ENCODE measurements at regions not wholly inside any gene's neighbourhood (a gene's known extent, or its start where the extent isn't known, plus 50 kb on each side); places are given as distances from the start of the nearest gene placed in this dataset.

DNA sequence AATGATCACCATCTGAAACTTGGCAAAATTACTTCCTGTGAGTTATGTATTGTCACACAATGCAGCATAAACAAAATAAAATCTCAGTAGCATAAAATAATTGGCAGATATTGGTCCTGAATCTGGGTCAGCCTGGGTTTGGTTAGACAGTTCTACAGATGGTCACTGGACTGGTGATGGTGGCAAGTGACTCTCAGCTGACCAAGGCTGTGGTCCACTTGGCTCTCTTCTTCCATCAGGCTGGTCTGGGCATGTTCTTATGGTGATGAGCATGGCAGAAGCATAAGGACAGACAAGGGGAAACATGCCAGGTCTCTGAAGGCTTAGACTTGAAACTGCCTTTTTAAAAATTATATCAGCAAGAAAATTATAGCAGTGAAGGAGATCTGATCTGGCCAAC, 1205.0 kb upstream of the EPHA6 start:
- ATAC-seq (no peak), DNase-seq (no peak)
- H3K27me3 Mint-ChIP-seq = no peaks in the 10 kb centered on the region
- H3K27ac Mint-ChIP-seq = no peak overlapping the region
- H3K4me3 Mint-ChIP-seq = no peak overlapping the region
- H3K36me3 Mint-ChIP-seq (ENCODE audit: low read depth) = no peaks in the 10 kb centered on the region
- H3K4me1 Mint-ChIP-seq = no peaks in the 10 kb centered on the region
- H3K9me3 Mint-ChIP-seq = peaks cover 15% of the 10 kb centered on the region

- ATAC-seq = no peak
- H3K36me3 Mint-ChIP-seq (ENCODE audit: low read depth) = no peaks in the 10 kb centered on the region
- H3K27me3 Mint-ChIP-seq = no peaks in the 10 kb centered on the region
- H3K4me3 Mint-ChIP-seq = no peak overlapping the region
- no peak for DNase-seq
- no peaks in the 10 kb centered on the region for H3K4me1 Mint-ChIP-seq
- H3K9me3 Mint-ChIP-seq = peaks cover 5% of the 10 kb centered on the region
- no peak overlapping the region for H3K27ac Mint-ChIP-seq
These were observed 1201.8 kb upstream of the EPHA6 start for GRCh38 chr3:95612611-95613010.

DNA sequence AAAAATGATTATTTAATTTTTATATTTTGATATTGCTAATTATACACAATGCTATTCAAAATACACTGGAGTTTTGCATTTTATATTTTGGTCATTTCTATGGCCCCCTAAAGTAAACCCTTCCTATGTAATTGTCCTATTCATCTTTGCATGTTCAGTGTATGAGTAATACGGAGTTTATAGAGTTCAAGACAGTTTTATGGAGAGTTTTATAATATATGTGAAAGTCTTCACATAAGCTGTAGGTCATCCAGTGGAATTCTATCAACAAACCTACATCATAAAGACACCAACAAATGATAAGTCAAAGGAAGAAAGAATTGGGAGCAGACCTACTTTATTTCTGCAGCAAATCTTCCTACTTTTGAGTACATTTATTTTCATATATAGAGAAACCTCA, 1200.4 kb upstream of the EPHA6 start:
- H3K4me1 Mint-ChIP-seq = no peaks in the 10 kb centered on the region
- no peaks in the 10 kb centered on the region for H3K36me3 Mint-ChIP-seq (ENCODE audit: low read depth)
- ATAC-seq (no peak), DNase-seq (no peak)
- H3K27me3 Mint-ChIP-seq = no peaks in the 10 kb centered on the region
- H3K9me3 Mint-ChIP-seq = no peaks in the 10 kb centered on the region
- H3K4me3 Mint-ChIP-seq = no peak overlapping the region
- H3K27ac Mint-ChIP-seq = no peak overlapping the region

- Mint-ChIP-seq H3K4me3 (no peak overlapping the region), H3K27ac (no peak overlapping the region), H3K4me1 (no peaks in the 10 kb centered on the region), H3K36me3 (ENCODE audit: low read depth) (no peaks in the 10 kb centered on the region), H3K27me3 (no peaks in the 10 kb centered on the region), H3K9me3 (no peaks in the 10 kb centered on the region)
- DNase-seq = no peak
- ATAC-seq = no peak
These were observed 1198.6 kb upstream of the EPHA6 start for GRCh38 chr3:95615592-95616310.

DNA sequence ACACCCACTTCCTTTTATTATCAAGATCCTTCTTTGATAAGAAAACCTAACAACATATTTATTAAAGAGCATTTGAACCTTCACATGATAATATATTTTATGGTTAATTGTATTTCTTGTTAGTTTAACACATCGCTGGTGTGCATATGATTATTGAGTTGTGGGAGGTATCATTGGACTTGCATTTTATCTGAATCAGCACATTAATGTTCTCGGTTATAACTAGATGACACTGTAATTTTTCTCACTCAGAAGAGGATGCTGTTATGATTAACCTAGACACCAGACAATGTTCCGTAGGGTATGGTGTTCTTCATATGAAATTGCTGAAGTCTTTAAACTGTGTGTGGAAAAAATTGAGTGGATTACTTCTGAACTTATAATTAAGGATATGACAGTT, 1188.3 kb upstream of the EPHA6 start:
- Mint-ChIP-seq H3K36me3 (ENCODE audit: low read depth) (no peaks in the 10 kb centered on the region), H3K9me3 (peaks cover 4% of the 10 kb centered on the region), H3K4me3 (no peak overlapping the region), H3K4me1 (no peaks in the 10 kb centered on the region), H3K27me3 (no peaks in the 10 kb centered on the region), H3K27ac (no peak overlapping the region)
- DNase-seq (no peak), ATAC-seq (no peak)

- Mint-ChIP-seq H3K27ac (no peak overlapping the region), H3K4me1 (no peaks in the 10 kb centered on the region), H3K4me3 (no peak overlapping the region), H3K36me3 (ENCODE audit: low read depth) (no peaks in the 10 kb centered on the region), H3K9me3 (no peaks in the 10 kb centered on the region), H3K27me3 (no peaks in the 10 kb centered on the region)
- DNase-seq (no peak), ATAC-seq (no peak)
These were observed 1187.1 kb upstream of the EPHA6 start for GRCh38 chr3:95627293-95627692.

- ATAC-seq (no peak), DNase-seq (no peak)
- H3K36me3 Mint-ChIP-seq (ENCODE audit: low read depth) = no peaks in the 10 kb centered on the region
- H3K27ac Mint-ChIP-seq = no peak overlapping the region
- no peaks in the 10 kb centered on the region for H3K27me3 Mint-ChIP-seq
- no peaks in the 10 kb centered on the region for H3K9me3 Mint-ChIP-seq
- H3K4me1 Mint-ChIP-seq = no peaks in the 10 kb centered on the region
- H3K4me3 Mint-ChIP-seq = no peak overlapping the region
These were observed 1186.7 kb upstream of the EPHA6 start for GRCh38 chr3:95627697-95628096.

GRCh38 chr3:95629802-95630201, 1184.6 kb upstream of the EPHA6 start:
- H3K4me3 Mint-ChIP-seq = no peak overlapping the region
- no peaks in the 10 kb centered on the region for H3K36me3 Mint-ChIP-seq (ENCODE audit: low read depth)
- H3K4me1 Mint-ChIP-seq = no peaks in the 10 kb centered on the region
- ATAC-seq (no peak), DNase-seq (no peak)
- no peak overlapping the region for H3K27ac Mint-ChIP-seq
- no peaks in the 10 kb centered on the region for H3K9me3 Mint-ChIP-seq
- H3K27me3 Mint-ChIP-seq = no peaks in the 10 kb centered on the region

GRCh38 chr3:95645291-95645690, 1169.1 kb upstream of the EPHA6 start:
- no peak for ATAC-seq
- no peaks in the 10 kb centered on the region for H3K27me3 Mint-ChIP-seq
- H3K27ac Mint-ChIP-seq = no peak overlapping the region
- peaks cover 25% of the 10 kb centered on the region for H3K9me3 Mint-ChIP-seq
- no peaks in the 10 kb centered on the region for H3K36me3 Mint-ChIP-seq (ENCODE audit: low read depth)
- no peak for DNase-seq
- H3K4me3 Mint-ChIP-seq = no peak overlapping the region
- no peaks in the 10 kb centered on the region for H3K4me1 Mint-ChIP-seq

GRCh38 chr3:95654570-95655362, 1159.6 kb upstream of the EPHA6 start:
- no peak for DNase-seq
- H3K4me1 Mint-ChIP-seq = no peaks in the 10 kb centered on the region
- ATAC-seq = no peak
- H3K27ac Mint-ChIP-seq = no peak overlapping the region
- no peaks in the 10 kb centered on the region for H3K27me3 Mint-ChIP-seq
- H3K9me3 Mint-ChIP-seq = no peaks in the 10 kb centered on the region
- no peaks in the 10 kb centered on the region for H3K36me3 Mint-ChIP-seq (ENCODE audit: low read depth)
- H3K4me3 Mint-ChIP-seq = no peak overlapping the region

GRCh38 chr3:95655363-95655986, 1158.9 kb upstream of the EPHA6 start:
- ATAC-seq (no peak), DNase-seq (no peak)
- no peak overlapping the region for H3K4me3 Mint-ChIP-seq
- H3K27ac Mint-ChIP-seq = no peak overlapping the region
- no peaks in the 10 kb centered on the region for H3K9me3 Mint-ChIP-seq
- H3K36me3 Mint-ChIP-seq (ENCODE audit: low read depth) = no peaks in the 10 kb centered on the region
- no peaks in the 10 kb centered on the region for H3K4me1 Mint-ChIP-seq
- H3K27me3 Mint-ChIP-seq = no peaks in the 10 kb centered on the region

- ATAC-seq (no peak), DNase-seq (no peak)
- Mint-ChIP-seq H3K4me3 (no peak overlapping the region), H3K27ac (no peak overlapping the region), H3K9me3 (no peaks in the 10 kb centered on the region), H3K4me1 (no peaks in the 10 kb centered on the region), H3K27me3 (no peaks in the 10 kb centered on the region), H3K36me3 (ENCODE audit: low read depth) (no peaks in the 10 kb centered on the region)
These were observed 1143.6 kb upstream of the EPHA6 start for GRCh38 chr3:95670765-95671164.

DNA sequence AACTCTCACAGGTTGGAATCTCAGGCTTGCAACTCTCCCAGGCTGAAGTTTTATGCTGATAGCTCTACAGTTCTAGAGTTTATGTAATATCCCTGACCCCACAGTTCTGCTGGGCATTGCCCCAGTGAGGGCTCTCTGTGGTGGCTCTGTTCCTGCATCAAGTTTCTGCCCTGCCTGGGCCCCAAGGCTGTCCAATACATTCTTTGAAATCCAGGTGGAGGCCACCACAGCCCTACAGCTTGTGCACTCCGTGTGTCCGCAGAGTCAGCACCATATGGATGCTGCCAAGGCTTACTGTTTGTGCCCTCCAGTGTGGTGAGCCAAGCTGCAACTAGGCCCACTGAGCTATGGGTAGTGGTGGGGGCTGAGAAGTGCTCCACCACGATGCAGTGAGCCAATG, 1141.2 kb upstream of the EPHA6 start:
- Mint-ChIP-seq H3K36me3 (ENCODE audit: low read depth) (no peaks in the 10 kb centered on the region), H3K4me1 (no peaks in the 10 kb centered on the region), H3K27me3 (no peaks in the 10 kb centered on the region), H3K27ac (no peak overlapping the region), H3K4me3 (no peak overlapping the region), H3K9me3 (peaks cover 4% of the 10 kb centered on the region)
- ATAC-seq = no peak
- DNase-seq = no peak

GRCh38 chr3:95705786-95706418, 1108.5 kb upstream of the EPHA6 start:
- H3K27me3 Mint-ChIP-seq = no peaks in the 10 kb centered on the region
- peaks cover 1% of the 10 kb centered on the region for H3K4me1 Mint-ChIP-seq
- H3K27ac Mint-ChIP-seq = no peak overlapping the region
- H3K36me3 Mint-ChIP-seq (ENCODE audit: low read depth) = no peaks in the 10 kb centered on the region
- peak overlapping the region; percentile 45 for H3K4me3 Mint-ChIP-seq
- ATAC-seq = peak; percentile 52
- DNase-seq = no peak
- H3K9me3 Mint-ChIP-seq = peaks cover 25% of the 10 kb centered on the region

DNA sequence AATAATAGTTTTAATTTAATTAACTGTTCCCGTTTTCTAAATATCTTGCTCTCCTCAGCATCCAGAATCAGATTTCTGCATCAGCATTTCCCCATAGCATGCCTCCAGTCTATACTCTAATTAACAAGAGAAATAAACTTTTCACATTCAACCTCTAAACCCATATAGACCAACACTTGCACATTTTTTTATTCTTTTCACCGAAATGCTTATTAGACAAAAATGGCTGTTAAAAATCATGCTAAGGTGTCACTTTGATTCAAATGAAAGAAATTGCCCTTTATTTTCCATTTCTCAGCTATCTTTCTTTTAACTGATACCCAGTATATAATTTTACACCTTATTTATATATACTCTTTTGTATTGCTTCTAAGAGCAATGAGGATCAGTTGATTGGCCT, 1107.1 kb upstream of the EPHA6 start:
- Mint-ChIP-seq H3K36me3 (ENCODE audit: low read depth) (no peaks in the 10 kb centered on the region), H3K27ac (no peak overlapping the region), H3K27me3 (no peaks in the 10 kb centered on the region), H3K9me3 (peaks cover 21% of the 10 kb centered on the region), H3K4me3 (no peak overlapping the region), H3K4me1 (peaks cover 1% of the 10 kb centered on the region)
- ATAC-seq = no peak
- no peak for DNase-seq
